Endothelial cell (in vitro differentiated cells): ENCODE measurements at regions not wholly inside any gene's neighbourhood (a gene's known extent, or its start where the extent isn't known, plus 50 kb on each side); places are given as distances from the start of the nearest gene placed in this dataset.
"Not testable (repeated sequence)": the region's sequence is repeated elsewhere in the genome, so short reads cannot be mapped to it uniquely, and the experiment has no call there.

Experiments
- DNase-seq: peaks from one replicate; pipeline ENCODE4 v3.0.0; 2021; ENCODE audit warnings: low spot score
- H3K27ac Mint-ChIP-seq: one replicate; pipeline ENCODE4 v1.8.0; 2021; ENCODE audit warnings: mixed read lengths, inconsistent platforms; ENCODE audit not compliant: unreplicated experiment
- H3K27me3 Mint-ChIP-seq: one replicate; pipeline ENCODE4 v1.8.0; 2021; ENCODE audit warnings: mild to moderate bottlenecking, moderate library complexity, mixed read lengths, inconsistent platforms; ENCODE audit not compliant: unreplicated experiment
- H3K36me3 Mint-ChIP-seq: one replicate; pipeline ENCODE4 v1.8.0; 2021; ENCODE audit warnings: mild to moderate bottlenecking, low read depth, mixed read lengths, inconsistent platforms; ENCODE audit not compliant: unreplicated experiment
- H3K4me1 Mint-ChIP-seq: one replicate; pipeline ENCODE4 v1.8.0; 2021; ENCODE audit warnings: mild to moderate bottlenecking, mixed read lengths, inconsistent platforms; ENCODE audit not compliant: unreplicated experiment
- H3K4me3 Mint-ChIP-seq: one replicate; pipeline ENCODE4 v1.8.0; 2021; ENCODE audit warnings: mild to moderate bottlenecking, mixed read lengths, inconsistent platforms; ENCODE audit not compliant: unreplicated experiment
- H3K9me3 Mint-ChIP-seq: one replicate; pipeline ENCODE4 v1.8.0; 2021; ENCODE audit warnings: mixed read lengths, inconsistent platforms; ENCODE audit not compliant: unreplicated experiment
- TF ChIP-seq, protein P1 (sequence below): fragments of 200-600 bp; sonication (generic); IDR thresholded peaks from one replicate; pipeline ENCODE4 v1.5.0; 2021; ENCODE audit warnings: antibody characterized with exemption; ENCODE audit not compliant: unreplicated experiment

DNA sequence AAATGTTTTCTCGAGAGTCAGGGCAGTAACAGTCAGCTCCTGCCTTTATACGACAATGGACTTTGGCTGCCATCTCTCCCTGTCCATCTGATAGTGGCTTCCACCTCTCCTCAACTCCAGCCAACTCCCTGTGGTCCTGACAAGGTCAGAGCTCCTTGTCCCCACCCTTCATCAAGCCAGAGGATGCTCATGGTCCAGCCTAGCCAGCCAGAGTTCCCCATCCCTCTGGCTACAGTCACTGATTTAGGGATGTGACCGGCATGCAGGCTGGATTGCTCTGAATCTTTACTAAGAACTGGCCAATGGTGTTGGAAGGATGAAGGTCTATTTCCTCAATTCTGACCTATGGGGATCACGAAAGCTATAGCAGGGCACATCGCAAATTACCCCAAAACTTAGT lies 156.1 kb downstream of the OR4M2 start:
- no peak for DNase-seq
- H3K4me3 Mint-ChIP-seq, result peak overlapping the region; percentile 17
- no peaks in the 10 kb centered on the region for H3K4me1 Mint-ChIP-seq
- peaks cover 76% of the 10 kb centered on the region for H3K9me3 Mint-ChIP-seq
- H3K36me3 Mint-ChIP-seq, result peaks cover 46% of the 10 kb centered on the region
- H3K27me3 Mint-ChIP-seq, result peaks cover 32% of the 10 kb centered on the region
- TF ChIP-seq, protein P1, sequence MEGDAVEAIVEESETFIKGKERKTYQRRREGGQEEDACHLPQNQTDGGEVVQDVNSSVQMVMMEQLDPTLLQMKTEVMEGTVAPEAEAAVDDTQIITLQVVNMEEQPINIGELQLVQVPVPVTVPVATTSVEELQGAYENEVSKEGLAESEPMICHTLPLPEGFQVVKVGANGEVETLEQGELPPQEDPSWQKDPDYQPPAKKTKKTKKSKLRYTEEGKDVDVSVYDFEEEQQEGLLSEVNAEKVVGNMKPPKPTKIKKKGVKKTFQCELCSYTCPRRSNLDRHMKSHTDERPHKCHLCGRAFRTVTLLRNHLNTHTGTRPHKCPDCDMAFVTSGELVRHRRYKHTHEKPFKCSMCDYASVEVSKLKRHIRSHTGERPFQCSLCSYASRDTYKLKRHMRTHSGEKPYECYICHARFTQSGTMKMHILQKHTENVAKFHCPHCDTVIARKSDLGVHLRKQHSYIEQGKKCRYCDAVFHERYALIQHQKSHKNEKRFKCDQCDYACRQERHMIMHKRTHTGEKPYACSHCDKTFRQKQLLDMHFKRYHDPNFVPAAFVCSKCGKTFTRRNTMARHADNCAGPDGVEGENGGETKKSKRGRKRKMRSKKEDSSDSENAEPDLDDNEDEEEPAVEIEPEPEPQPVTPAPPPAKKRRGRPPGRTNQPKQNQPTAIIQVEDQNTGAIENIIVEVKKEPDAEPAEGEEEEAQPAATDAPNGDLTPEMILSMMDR, result no peak
- no peak overlapping the region for H3K27ac Mint-ChIP-seq

- H3K27me3 Mint-ChIP-seq, result peaks cover 23% of the 10 kb centered on the region
- no peaks in the 10 kb centered on the region for H3K4me1 Mint-ChIP-seq
- peaks cover 71% of the 10 kb centered on the region for H3K9me3 Mint-ChIP-seq
- TF ChIP-seq, protein P1, result no peak
- peak overlapping the region; percentile 82 for H3K27ac Mint-ChIP-seq
- DNase-seq, result no peak
- H3K36me3 Mint-ChIP-seq, result peaks cover 39% of the 10 kb centered on the region
- peak overlapping the region; percentile 72 for H3K4me3 Mint-ChIP-seq
Measured at GRCh38 chr15:22237891-22238275, 157.6 kb downstream of the OR4M2 start.

DNA sequence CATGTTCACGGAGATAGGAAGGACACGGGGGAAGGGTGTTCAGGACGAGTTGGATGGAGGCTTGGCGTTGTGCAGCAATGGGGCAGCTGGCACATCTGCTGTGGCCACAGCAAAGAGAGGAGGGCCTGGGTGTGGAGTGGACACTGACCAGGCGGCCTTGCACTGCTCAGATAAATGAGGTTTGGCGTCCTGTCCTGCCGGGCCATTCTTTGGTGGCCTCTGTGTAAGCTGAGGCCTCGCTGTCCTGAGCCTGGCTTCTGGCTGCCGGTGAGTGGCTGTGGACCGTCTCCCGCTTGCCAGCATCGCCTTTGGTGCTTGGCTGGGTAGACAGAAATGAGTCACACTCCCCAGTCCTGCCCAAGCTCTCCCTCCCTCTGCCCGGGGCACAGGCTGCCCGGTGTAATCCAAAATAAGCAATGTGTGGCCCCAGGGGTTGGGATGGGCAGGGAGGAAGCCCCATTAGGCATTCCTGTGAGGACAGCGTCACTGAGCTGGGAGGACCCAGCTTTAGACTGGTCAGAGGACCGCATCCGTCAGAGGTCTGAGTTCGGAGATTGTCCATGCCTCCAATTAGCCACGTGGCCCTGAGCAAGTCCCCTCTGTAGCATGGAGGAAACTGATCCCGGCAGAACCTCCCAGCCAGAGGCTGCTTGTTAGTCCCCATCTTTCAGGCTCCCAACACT lies 158.1 kb downstream of the OR4M2 start:
- H3K4me1 Mint-ChIP-seq, DNase-seq: not testable (repeated sequence)
- Mint-ChIP-seq H3K36me3 (peaks cover 43% of the 10 kb centered on the region), H3K27me3 (peaks cover 22% of the 10 kb centered on the region), H3K27ac (peak overlapping the region; percentile 65), H3K9me3 (peaks cover 71% of the 10 kb centered on the region), H3K4me3 (peak overlapping the region; percentile 72)

- peaks cover 25% of the 10 kb centered on the region for H3K27me3 Mint-ChIP-seq
- peaks cover 47% of the 10 kb centered on the region for H3K36me3 Mint-ChIP-seq
- H3K27ac Mint-ChIP-seq, DNase-seq, H3K4me3 Mint-ChIP-seq, H3K4me1 Mint-ChIP-seq: not testable (repeated sequence)
- H3K9me3 Mint-ChIP-seq, result peaks cover 76% of the 10 kb centered on the region
Measured at GRCh38 chr15:22238959-22239805, 158.9 kb downstream of the OR4M2 start.

- Mint-ChIP-seq H3K4me3 (no peak overlapping the region), H3K9me3 (peaks cover 78% of the 10 kb centered on the region), H3K36me3 (peaks cover 46% of the 10 kb centered on the region), H3K4me1 (no peaks in the 10 kb centered on the region), H3K27ac (peak overlapping the region; percentile 54), H3K27me3 (peaks cover 26% of the 10 kb centered on the region)
- DNase-seq, result no peak
- TF ChIP-seq, protein P1, result no peak
Measured at GRCh38 chr15:22239806-22240180, 159.5 kb downstream of the OR4M2 start.

- Mint-ChIP-seq H3K9me3 (peaks cover 76% of the 10 kb centered on the region), H3K4me3 (peak overlapping the region; percentile 22), H3K27me3 (peaks cover 26% of the 10 kb centered on the region), H3K36me3 (peaks cover 45% of the 10 kb centered on the region), H3K27ac (no peak overlapping the region), H3K4me1 (no peaks in the 10 kb centered on the region)
- DNase-seq, result no peak
- TF ChIP-seq, protein P1, result no peak
Measured at GRCh38 chr15:22240403-22240802, 160.1 kb downstream of the OR4M2 start.
